ENCODE measurements at regions not wholly inside any gene's neighbourhood (a gene's known extent, or its start where the extent isn't known, plus 50 kb on each side); places are given as distances from the start of the nearest gene placed in this dataset.

DNA sequence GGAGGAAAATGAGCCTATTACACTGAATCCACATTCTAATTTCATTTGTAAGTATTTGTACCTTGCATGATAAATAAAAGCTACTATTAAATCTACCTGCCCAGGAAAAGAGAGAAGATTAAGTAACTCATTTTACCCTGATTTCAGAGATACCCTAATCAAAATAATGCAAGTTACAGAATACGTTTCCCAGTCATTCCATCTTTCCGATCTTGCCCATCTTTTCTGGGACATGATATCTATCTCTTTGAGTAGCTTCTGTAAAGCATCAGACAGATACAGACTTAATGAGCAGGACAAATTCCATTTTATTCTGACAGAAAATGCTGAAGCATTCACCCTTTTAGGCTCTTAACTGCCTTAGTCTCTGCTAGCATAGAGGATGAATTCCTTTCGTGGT lies 56.6 kb downstream of the SPRY2 start:
- no peak for DNase-seq (ENCODE audit: low read depth)

DNA sequence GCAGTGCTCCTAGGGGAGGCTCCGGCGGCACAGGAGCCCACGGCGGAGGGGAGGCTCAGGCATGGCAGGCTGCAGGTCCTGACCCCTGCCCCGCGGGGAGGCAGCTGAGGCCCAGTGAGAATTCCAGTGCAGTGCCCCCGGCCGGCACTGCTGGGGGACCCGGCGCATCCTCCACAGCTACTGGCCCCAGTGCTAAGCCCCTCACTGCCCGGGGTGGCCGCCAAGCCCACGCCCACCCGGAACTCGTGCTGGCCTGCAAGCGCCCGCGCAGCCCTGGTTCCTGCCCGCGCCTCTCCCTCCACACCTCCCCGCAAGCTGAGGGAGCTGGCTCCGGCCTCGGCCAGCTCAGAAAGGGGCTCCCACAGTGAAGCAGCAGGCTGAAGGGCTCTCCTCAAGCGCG lies 62.2 kb downstream of the SPRY2 start:
- DNase-seq (ENCODE audit: low read depth) = no peak

DNA sequence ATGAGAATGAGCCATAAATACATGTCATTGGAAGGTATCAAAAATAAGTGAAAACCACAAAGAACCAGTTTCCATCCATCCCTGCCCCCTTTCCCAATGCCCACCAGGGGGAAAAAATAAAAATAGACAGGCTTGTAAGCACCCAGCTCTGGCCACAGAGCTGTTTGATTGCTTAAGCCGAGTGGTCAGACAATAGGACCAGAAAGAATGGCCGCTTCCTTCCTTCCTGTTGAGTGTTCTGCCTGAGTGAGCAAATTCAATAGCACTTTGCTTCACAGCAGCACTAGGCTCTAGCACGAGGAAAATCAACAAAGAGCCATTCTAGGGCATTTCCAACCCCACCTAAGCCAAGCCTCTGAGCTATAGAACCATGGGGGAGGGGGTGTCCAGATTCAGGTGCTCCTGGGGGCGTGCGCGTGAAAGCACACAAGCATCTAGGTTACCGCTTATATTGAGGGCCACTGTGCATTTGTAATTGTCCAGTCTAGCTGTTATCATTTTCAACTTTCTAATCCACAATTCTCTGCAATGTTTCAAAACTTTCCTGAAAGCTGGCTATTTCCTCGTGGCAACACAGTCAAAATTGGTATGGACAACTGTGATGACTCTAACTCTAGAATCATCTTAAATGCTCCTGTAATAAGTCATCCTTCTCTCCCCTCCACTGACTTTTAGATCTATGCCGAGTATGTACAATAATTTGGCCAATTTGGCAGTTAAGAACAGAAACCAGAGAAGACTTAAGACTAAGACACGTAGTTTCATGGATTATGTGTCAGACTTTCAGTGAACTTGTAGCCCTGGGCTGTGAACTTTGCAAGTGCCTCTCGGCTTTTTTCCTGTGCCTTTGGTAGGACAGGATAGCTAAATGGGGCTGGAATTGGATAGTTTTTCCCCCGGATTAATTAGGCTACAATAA lies 64.3 kb downstream of the SPRY2 start:
- no peak for DNase-seq (ENCODE audit: low read depth)

DNA sequence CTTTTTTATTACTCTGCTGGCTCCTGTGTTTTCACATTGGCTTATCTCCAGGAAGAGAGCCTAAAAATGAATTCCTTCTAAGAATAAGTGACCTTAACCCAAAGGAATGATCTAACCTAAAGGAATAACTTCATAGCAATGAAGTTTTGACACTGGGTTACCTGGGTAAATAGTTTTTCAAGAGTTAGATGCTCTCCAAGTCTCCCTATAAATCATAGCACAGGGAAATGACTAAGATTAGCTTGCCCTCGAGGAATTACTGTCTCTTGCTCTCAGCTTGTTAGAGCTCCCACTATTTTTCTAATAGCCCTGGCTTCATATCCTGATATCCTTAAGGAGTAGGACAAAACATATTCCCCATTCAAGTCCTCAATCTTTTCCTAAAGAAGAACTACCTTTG lies 66.3 kb downstream of the SPRY2 start:
- DNase-seq (ENCODE audit: low read depth) = no peak

DNA sequence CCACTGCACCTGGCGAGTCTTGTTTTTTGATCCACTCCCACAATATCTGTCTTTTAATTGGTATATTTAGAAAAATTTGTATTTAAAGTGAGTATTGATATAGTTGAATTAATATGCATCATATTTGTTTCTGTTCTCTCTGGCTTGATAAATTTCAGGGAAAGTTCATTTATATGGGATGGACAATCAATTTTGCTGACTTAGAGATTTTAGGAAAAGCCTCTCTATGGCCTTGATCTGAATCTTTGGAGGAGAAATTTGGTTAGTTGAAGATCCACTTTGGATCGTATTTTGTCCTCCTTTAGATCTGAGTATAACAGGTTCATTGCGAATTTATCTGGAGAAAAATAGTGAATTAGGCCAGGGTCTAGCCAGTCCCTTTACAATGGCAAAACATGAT lies 67.2 kb downstream of the SPRY2 start:
- no peak for DNase-seq (ENCODE audit: low read depth)

DNA sequence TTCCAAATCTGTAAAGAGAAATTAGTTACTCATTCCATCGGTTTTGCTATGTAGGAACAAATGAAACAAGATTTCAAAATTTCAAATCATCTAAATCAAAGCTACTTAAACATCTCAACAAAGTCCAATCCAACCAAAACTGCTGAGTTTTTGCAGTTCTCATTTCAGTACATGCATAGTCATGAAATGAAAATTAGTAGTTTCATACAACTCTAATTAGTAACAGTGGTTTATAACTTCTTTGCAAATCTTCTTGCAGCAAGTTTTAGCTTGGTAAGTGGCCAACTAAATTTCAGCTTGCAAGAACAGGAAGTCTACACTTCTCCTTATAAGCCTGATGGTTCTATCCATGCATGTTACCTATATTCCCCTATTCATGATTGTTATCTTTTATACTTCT lies 75.6 kb downstream of the SPRY2 start:
- no peak for DNase-seq (ENCODE audit: low read depth)

DNA sequence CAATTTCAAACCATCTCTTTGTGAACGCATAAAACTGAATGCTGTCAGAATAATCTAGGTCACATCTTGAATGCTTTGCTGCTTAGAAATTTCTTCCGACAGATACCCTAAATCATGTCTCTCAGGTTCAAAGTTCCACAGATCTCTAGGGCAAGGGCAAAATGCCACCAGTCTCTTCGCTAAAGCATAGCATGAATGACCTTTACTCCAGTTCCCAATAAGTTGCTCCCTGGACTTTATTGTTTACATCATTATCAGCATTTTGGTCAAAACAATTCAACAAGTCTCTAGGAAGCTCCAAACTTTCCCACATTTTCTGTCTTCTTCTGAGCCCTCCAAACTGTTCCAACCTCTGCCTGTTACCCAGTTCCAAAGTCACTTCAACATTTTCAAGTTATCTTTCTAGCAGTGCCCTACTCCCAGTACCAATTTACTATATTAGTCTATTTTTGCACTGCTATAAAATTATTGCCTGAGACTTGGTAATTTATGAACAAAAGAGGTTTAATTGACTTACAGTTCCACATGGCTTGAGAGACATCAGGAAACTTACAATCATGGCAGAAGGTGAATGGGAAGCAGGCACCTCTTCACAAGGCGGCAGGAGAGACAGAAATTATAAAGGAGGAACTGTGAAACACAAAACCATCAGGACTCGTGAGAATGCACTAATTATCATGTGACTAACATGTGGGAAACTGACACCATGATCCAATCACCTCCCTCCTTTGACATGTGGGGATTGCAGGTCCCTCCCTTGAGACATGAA lies 77.0 kb downstream of the SPRY2 start:
- no peak for DNase-seq (ENCODE audit: low read depth)

DNA sequence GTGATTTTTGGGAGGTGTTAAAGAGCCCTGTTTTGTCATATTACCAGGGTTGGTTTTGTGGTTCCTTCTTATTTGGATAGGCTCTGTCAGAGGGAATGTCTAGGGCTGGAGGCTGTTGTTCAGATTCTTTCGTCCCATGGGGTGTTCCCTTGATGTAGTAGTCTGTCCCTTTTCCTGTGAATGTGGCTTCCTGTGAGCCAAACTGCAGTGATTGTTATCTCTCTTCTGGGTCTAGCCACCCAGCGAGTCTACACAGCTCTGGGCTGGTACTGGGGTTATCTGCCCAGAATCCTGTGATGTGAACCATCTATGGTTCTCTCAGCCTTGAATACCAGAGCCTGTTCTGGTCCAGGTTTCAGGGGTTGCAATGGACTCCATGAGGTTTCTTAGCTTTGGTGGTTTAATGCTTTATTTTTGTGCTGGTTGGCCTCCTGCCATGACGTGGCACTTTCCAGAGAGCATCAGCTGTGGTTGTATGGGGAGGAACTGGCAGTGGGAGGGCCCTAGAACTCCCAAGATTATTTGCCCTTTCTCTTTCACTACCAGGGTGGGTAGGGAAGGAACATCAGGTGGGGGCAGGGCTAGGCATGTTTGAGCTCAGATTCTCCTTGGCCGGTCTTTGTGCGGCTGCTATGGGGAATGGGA lies 78.8 kb downstream of the SPRY2 start:
- no peak for DNase-seq (ENCODE audit: low read depth)

DNA sequence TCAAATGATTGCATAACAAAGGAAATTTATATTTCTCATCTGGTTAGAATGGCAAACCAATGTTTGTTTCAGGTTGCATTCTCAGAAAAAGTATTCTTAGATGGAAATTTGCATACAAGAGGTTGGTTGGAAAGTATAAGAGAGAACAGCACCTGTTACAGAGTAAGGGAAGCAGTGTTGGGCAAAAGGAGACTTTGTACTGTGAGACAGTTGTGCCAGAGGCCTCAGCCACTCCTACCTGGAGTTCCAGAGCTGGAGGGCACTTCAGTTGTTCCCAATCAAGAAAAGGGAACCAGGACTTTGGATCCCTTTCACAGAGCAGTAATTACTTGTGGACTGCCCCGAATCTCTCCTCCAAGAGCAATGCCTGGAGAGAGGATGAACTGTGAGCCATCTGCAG lies 81.8 kb downstream of the SPRY2 start:
- DNase-seq (ENCODE audit: low read depth) = no peak

DNA sequence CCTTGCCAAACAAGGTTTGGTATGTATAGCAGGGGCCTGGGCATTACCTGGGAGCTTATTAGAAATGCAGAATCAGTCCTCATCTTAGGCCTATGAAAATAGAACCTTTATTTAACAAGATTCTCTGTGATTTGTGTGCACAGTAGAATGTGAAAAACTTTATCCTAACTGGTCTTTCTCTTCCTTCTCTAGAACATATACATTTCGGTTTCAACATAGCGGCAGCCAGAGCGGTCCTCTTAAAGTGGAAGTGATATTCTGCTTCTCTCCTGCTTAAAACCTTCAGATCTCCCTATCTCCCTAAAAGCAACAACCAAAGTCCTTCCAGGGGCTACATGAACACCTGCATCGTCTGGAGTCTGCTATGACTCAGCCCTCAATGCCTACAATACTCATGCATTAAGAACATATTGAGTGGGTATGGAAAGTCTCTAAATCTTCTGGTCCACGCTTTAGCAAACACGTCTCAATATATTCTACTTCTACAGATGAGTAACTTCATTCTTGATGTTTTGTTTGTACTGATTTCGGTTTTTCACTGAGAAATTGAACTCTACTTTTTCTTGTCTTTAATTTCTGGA lies 84.5 kb downstream of the SPRY2 start:
- DNase-seq (ENCODE audit: low read depth) = no peak

DNA sequence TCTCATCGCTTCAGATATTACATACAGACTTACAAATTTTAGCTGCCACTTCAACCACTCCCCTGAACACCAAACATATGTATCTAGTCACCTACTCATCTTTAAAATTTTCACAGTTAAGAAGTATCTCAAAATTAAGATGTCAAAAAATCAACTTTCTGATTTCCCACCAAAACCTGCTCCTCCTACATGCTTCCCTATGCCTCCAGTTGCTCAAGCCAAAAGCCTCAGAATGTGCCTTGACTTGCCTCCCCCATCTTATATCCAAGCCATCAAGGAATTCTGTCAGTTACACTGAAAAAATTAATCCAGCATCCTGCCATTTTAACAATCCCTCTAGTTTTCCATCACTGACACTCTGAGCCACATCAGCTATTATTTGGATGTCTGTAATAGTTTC lies 85.0 kb downstream of the SPRY2 start:
- DNase-seq (ENCODE audit: low read depth) = no peak

DNA sequence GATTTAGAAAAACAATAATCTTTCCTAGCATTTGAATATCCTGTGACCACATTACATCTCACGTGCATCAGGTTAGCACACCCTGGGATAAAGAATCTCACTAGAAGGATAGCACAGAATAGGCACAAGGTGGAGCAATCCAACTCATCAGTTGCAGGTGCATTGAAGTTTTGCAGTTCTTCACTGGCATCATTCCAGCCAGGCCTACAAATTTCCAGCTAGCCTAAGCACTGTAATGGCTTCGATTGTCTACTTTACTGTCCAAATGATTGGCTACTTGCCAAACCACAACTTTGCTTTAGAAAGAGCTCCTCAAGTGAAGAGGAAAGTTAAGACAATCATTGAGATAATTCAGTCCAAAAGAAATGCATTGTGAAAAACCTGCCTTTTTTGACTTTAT lies 89.5 kb downstream of the SPRY2 start:
- DNase-seq (ENCODE audit: low read depth) = no peak

DNA sequence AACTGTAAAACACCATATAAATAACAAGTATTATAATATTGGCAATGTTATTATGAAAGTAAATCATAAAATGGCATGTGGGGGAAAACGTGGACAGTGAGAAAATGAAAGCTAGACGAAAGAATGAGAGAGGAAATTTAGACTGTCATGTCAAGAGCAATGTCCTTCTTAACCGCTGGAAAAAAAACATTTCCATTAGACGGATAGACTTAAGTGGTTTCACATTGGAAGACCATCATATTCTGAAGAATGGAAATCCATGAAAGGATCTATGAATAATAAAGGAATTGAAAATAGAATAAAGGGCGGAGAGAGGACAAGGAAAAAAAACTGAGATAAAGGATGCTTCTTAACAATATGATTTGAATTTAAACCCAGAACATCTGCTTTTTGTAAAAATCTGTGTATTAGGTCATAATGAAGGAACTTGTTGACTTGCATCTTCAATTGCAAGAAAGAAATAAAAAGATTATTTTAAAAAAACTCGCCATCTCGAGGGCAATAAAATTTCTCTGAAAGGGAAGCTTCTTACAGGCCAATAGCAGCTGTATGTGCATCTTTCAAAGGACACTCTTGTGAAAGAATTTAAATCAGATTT lies 90.6 kb downstream of the SPRY2 start:
- no peak for DNase-seq (ENCODE audit: low read depth)

DNA sequence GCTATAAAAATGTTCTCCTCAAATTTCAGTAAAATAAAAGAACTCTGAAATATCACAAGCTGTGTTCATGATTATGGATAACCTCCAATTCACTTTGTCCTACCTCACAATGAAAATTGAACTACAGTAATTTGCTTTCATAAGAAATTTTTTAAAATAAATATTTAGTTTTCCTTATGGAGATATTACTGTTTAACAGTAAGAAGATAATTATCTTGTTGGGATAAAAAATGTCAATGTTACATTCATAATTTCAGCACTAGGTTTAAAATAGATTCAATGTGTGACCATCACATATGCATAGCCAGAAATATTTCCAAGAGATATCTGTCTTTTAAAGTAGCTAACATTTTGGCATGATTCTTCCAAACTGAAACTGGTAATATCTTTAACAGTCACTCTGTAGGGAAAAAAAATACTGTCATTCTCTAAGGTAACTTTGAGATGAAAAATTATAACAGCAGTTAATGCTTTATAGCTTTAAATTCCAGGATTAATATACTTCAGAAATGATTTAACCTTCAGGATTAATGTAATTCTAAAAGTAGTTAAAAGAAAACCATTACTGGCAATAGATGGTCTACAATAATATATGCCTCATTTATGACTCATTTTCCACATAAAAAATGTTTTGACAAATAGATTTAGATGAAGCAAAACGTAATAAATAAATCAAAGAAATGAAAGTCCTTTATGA lies 91.3 kb downstream of the SPRY2 start:
- no peak for DNase-seq (ENCODE audit: low read depth)

DNA sequence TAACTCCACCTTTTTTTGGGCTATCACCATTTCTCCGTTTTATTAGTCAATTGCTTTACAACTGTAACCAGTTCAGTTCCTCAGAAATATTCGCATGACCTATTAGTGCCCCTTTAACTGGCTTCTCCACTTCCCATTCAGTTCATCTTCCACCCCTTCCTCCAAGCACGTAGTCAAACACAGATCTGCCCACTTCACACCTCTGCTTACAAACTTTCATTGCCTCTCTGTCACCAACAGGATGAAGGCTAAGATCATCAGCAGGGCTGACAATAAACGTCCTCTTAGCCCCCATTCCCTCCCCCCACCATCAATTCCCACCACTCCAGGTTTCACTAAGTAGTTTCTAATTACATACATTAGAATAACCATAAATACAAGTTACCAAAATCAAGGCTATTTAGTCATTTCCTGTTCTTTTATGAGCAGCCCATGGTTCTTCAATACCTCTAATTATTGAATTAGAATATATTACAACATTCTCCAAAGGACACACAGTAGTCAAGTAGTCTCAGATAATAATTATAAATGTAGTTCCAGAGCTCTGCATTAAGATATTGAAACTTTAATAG lies 95.7 kb downstream of the SPRY2 start:
- DNase-seq (ENCODE audit: low read depth) = no peak

DNA sequence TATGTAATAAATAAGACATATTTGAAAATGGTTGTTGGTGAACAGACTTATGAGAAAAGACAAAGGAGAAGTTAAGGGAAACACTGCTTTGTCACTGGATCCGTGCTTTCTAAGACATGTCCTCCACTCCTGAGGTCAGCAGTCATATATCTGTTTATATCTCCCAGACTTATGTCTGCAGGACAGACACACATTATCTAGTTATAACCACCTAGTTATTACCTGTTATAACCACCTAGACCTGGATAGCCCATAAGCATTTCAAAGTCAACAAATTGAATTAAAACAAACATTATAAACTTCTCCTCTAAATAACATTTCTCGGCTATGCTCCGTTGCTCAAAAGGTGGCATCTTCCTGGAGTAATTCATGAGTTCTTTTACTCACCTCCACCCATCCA lies 96.4 kb downstream of the SPRY2 start:
- DNase-seq (ENCODE audit: low read depth) = no peak

DNA sequence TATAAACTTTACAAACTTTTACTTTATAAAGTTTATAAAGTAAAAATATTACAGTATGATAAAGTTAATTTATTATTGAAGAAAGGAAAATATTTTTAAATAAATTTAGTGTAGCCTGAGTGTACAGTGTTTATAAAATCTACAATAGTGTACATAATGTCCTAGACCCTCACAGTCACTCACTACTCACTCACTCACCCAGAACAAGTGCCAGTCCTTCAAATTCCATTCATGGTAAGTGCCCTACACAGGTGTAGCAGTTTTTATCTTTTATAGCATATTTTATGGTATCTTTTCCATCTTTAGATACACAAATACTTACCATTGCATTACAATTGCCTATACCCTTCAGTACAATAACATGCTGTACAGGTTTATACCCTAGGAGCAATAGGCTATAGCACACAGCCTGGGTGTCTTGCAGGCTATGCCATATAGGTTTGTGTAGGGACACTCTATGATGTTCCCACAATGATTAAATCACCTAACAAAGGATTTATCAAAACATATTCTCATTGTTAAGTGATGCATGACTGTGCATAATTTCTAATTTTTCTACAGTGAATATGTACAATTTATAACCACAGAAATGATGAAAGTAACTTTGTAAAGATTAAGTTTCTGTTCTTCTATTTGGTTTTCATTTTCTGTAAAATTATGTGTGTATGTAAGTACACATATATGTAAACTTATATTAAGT lies 98.0 kb downstream of the SPRY2 start:
- DNase-seq (ENCODE audit: low read depth) = no peak

DNA sequence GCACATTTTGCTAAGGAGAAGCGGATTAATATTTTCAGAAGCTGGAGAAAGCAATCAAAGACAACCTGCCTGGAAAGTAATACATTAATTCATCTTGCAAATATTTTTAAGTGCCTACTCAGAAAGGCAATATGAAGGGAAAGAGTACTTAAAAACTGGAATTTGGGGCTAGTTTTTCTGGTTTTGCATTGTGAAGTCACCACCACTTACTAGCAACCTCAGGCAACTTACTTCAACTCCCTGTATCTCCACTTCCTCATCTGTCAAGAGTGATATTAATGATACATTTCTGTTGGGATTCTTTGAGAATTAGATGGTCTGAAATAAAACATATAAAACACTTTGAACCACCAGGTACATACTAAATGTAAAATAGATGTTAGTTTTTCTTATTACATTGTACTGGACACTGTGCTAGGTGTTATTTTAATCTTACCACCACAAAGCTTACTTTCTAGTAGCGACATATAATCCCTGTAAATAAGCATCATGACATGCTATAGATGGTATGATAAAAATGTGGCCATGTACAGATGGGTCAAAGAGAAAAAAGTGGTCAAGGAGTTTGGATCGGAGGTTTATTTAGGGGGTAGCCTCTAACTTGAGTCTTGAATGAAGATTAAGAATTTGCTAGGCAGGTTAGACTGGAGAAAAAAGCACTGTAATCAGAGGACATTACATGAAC lies 101.2 kb downstream of the SPRY2 start:
- no peak for DNase-seq (ENCODE audit: low read depth)

DNA sequence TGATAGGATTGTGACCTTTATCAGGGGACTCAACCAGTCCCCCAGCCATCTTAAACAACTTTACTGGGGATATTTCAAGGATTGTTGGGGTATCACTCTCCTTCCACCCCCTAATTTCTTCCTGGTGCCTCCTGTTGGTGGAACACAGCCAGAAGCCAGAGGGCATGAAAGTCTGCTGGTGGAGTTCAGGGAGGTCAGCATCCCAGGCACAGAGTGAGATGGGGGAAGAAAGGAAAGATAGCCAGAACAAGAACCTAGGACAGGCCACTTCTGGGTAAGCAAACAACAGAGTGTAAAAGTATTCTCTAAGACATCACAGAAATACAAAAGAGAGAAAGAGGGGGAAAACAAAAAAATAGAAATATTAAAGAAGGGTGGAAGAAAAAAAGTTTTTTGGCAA lies 101.8 kb downstream of the SPRY2 start:
- DNase-seq (ENCODE audit: low read depth) = no peak

DNA sequence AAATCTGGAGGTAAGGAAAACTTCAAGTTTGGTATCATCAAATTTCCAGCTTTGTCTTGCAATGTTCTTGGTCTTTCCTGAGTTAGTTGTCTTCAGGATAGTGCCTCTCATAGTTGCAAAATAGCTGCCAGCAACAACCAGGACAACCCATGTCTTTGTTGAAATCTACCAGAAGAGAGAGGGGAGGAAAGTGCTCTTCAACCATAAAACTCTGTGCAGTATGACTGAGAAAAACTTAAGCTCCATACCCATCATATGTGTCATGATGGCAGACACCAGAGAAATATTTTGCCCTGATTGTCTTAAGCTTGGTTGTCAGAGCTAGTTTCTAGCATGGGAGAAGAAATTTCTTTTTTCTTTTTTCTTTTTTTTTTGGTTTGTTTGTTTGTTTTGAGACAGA lies 103.3 kb downstream of the SPRY2 start:
- DNase-seq (ENCODE audit: low read depth) = no peak
